H54 (cell line): ENCODE measurements at regions not wholly inside any gene's neighbourhood (a gene's known extent, or its start where the extent isn't known, plus 50 kb on each side); places are given as distances from the start of the nearest gene placed in this dataset.
"Not testable (repeated sequence)": the region's sequence is repeated elsewhere in the genome, so short reads cannot be mapped to it uniquely, and the experiment has no call there.

Experiments
- DNase-seq: peaks from one replicate; pipeline ENCODE4 v3.0.0; 2011; ENCODE audit warnings: low spot score, mixed read lengths; ENCODE audit not compliant: insufficient read length
- FAIRE-seq: peaks from 3 replicates; lab custom pipeline; 2011; peaks lifted over from hg19 to GRCh38; lab: Jason Lieb, UNC
- POLR2A ChIP-seq: IDR thresholded peaks from 2 replicates; pipeline ENCODE4 v1.6.1; 2011; ENCODE audit warnings: low read depth, mild to moderate bottlenecking, low read length

DNA sequence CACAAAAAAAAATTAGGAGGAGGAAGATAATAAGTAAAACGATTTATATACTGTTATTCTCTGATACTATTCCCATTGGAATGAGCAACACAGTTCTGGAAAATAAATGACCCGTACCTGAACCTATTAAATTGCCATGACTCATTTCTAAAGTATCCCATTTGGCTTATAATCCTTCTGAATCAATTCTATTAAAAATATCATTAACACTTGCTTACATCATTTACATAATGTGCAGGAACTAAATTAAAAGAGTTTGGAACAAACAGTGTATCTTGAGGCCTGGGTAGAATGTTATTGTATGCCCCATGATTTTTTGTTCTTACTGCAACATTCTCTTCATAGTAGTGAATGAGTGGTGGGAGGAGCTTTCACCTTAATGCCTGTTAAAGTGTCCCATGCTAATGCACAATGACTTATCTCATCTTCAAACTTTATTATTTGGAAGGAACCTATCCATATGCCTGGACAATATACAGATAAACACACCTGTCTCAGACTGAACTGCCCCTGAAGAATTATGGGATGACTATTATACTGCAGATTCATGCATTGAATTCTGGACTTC is 549.9 kb upstream of the ACVR2A start:
- no peak for TF ChIP-seq POLR2A
- FAIRE-seq (no peak), DNase-seq (no peak)

DNA sequence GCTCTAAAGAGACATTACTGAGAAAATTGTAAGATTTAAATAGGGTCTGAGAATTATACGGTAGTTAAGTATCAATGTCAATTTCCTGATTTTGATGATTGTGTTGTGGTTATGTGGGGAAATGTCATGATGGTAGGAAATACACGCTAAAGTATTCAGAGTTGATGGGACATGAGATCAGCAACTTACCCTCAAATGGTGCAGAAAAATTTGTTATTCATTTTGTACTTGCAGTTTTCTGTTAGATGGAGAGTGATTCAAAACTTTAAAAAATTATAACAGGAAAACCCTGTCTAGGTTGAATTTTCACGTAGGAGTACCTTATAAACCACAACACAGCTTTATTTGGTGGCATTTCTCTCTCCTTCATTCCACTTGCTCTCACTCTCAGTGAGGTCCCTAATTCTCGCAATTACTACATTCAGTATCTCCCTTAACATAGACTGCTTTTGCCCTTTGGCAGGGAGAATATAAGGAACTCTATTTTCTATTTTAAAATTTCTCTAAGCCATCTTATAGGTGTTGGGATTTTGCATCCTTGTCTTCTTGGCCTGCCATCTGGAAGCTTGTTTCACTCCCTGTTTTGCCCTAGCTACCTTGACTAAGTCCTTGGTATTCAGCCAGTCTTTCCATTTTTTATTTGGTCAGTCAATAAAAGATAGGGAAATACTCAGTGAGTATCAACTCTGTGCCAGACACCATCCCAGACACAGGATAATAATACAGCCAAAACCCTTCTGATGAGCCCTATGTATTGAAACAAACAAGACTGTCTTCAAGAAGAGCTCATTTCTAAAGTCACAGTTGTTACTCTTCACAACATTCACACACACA is 550.6 kb upstream of the ACVR2A start:
- DNase-seq = no peak
- no peak for FAIRE-seq
- no peak for TF ChIP-seq POLR2A

- TF ChIP-seq POLR2A = no peak
- FAIRE-seq (no peak), DNase-seq (no peak)
Measured at GRCh38 chr2:147288131-147288530, 556.7 kb upstream of the ACVR2A start.

GRCh38 chr2:147275943-147276342 is 568.9 kb upstream of the ACVR2A start:
- DNase-seq (no peak), FAIRE-seq (no peak)
- TF ChIP-seq POLR2A = no peak

GRCh38 chr2:147273628-147274027 is 571.2 kb upstream of the ACVR2A start:
- no peak for TF ChIP-seq POLR2A
- no peak for FAIRE-seq
- no peak for DNase-seq

GRCh38 chr2:147273106-147273505 is 571.7 kb upstream of the ACVR2A start:
- no peak for DNase-seq
- FAIRE-seq = no peak
- no peak for TF ChIP-seq POLR2A

GRCh38 chr2:147269581-147269980 is 575.2 kb upstream of the ACVR2A start:
- not testable (repeated sequence) for FAIRE-seq, DNase-seq

- FAIRE-seq = no peak
- TF ChIP-seq POLR2A = no peak
Measured at GRCh38 chr2:147260241-147260640, 584.6 kb upstream of the ACVR2A start.

DNA sequence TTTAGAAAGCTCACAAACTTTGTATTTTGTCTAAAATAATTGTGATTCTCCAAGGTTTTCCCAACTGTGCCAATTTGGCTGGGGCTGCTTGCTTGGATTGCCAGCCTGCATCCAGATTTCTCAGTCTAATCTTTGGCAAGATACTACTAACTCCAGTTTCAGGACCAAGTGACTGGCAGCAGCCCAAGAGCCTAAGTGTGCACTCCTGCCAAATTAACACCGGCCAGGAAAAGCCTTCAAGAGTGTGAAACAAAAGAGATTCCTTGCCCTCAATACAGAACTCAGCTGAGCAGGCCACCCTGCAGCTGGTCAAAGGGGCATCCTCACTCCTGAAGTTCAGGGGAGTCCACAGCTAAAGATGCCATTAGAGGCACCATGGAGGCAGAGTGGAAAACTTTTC is 589.0 kb upstream of the ACVR2A start:
- no peak for TF ChIP-seq POLR2A
- FAIRE-seq (no peak), DNase-seq (no peak)

More at GRCh38 chr2:147260241-147260640, 584.6 kb upstream of the ACVR2A start:
- no peak for DNase-seq

DNA sequence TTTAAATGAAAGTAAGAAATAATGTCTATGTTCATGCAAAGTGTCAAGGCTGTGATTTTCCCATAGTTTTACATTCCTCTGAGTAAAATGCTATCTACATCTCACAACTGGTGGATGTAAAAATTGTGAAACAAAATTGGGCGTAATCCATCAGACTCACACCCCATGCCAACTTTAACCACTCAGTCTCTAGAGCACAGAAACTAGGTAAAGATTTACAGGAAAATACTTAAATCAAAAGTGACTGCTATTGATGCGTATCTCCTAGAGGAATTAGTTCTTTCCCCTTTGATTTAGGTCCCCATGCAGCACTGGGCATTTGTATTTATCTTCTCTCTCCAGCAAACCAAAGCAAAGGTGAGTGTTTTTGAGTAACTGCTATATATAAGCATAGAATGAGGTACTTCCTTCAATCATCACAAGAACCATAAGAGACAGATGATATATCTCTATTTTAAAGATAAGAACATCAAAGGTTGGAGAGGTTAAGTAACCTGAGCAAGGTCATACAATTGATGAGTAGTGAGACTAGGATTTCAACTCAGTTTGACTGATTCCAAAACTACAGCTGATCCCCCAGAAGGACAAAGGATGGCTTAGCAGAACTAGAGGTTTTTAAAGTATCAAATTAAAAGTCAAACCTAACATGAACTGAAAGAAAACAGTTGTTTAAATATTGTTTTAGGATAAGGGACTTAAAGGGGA is 594.0 kb upstream of the ACVR2A start:
- no peak for TF ChIP-seq POLR2A
- no peak for FAIRE-seq

DNA sequence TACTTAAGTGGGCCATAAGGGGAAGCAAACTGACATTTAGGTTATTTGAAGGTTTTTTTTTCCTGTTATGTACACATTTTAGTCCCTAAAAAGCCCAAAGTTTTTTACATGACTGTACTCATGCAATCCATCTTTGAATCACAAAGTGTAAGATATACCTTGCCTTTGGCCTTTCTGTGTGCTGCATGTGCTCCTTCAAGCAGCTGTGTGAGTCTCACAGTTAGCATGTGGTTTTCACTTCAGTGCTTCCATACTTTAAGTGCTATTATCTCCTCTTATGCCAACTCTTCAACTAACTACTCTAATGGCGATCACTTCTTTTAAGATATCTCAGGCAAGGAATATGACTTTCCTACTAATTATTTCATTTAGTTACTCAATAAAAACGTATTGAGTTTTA is 597.1 kb upstream of the ACVR2A start:
- FAIRE-seq (no peak), DNase-seq (no peak)
- no peak for TF ChIP-seq POLR2A

More for the DNA sequence above, 594.0 kb upstream of the ACVR2A start:
- DNase-seq = no peak

DNA sequence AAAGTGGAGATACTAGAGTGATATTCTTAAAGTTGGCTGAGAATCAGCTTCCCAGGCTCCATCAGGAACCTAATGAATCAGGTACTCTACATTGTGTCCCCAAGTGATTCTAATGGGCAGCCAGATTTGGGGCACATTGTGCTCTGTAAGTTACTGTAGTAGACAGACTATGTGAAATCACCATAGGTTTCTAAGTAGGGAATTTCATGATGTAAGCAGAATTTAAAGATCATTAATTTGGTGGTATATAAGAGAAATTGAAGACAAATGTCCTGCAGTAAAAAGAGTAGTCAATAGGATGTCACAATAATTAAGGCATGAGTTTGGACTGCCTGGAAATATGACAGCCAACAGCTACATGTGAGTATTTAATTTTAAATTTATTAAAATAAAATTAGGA is 602.4 kb upstream of the ACVR2A start:
- FAIRE-seq (no peak), DNase-seq (no peak)
- TF ChIP-seq POLR2A = no peak

DNA sequence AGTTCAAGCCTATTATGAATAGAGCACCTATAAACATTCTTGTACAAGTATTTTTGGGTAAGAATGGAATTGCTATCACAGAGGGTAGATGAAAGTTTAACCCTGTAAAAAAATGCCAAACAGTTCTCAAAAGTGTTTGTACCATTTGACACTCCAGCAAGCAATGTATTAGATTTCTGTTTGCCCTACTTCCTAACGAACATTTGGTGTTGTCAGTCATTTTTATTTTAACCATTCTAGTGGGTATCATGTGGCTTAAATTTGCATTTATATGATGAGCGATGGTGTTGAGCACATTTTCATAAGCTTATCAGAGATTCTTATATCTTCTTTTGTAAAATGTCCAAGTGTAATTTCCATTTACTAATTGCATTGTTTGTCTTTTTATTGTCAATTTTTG is 608.2 kb upstream of the ACVR2A start:
- no peak for TF ChIP-seq POLR2A
- DNase-seq = no peak
- no peak for FAIRE-seq

DNA sequence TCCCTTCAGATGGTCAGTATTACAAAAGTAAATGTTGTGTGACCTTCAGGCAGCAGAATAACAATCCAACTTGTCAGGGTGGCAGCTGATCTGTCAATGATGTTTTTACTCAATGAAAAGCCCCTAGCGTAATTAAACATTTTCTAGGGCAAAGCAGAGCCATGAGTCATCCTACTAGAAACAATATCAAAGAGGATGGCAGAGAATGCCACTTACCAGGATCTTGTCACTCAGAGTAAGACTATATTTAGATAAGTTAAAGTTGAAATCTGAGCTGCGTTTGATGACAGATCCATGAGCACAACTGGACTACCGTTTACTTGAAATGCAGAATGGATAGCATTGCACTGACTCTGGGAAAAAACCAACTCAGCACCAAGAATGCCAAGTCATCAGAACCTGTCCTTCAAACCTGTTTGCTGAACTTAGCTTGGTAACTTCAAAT is 612.6 kb upstream of the ACVR2A start:
- TF ChIP-seq POLR2A = no peak
- FAIRE-seq (no peak), DNase-seq (no peak)
